ENCODE measurements at regions not wholly inside any gene's neighbourhood (a gene's known extent, or its start where the extent isn't known, plus 50 kb on each side); places are given as distances from the start of the nearest gene placed in this dataset.

DNA sequence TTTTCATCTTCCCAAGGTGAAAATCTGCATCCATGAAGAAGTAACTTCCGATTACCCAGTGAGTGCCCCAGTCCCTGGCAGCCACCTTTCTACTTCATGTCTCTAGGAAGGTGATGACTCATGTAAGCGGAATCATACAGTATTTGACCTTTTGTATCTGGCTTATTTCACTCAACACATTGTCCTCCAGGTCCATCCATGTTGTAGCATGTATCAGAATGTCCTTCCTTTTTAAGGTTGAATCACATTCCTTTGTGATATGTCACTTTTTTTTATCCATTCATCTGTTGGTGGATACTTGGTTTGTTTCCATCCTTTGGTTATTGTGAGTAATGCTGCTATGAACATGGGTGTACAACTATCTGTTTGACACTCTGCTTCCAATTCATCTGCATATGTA, 176.3 kb upstream of the CDYL start:
- Histone ChIP-seq H3K4me3 (ENCODE audit: low read length) (no peak overlapping the region), H3K4me1 (ENCODE audit: insufficient read depth, low read length) (no peaks in the 10 kb centered on the region), H3K36me3 (ENCODE audit: insufficient read depth, low read length) (no peaks in the 10 kb centered on the region), H3K9ac (ENCODE audit: low read depth, low read length) (no peak overlapping the region), H3K27me3 (ENCODE audit: insufficient read depth, low read length) (no peaks in the 10 kb centered on the region), H3K9me3 (ENCODE audit: insufficient read depth, low read depth, low read length) (no peaks in the 10 kb centered on the region), H3K27ac (ENCODE audit: low read depth, low read length) (no peak overlapping the region)
- 96% methylated on average over 2 of the region's 2 CpGs for WGBS

DNA sequence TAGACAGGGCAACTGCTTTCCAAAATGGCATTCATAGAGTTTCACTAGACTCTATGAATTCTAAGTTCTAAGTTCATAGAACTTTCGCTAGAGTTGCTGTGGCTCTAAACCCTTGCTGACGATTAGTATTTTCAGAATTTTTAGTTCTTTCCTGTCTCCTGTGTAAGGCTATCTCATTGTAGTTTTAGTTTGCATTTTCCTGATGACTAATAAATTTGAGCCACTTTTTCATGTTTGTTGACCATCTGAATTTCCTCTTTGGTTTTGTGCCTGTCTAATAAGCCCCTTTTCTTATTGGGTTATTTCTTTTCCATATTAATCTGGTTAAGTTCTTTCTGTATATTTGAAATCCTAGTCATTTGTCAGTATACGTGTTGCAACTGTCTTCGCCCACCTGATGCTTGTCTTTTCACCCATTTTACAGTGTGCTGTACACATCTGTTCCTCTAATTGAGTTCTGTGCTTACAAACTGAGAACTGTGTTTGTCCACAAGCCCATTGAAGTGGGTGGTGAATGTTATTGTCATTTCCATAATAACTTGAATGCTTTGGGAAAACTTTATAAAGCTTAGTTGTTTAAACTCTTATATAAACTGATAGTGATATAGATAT, 177.7 kb upstream of the CDYL start:
- Histone ChIP-seq H3K9ac (ENCODE audit: low read depth, low read length) (no peak overlapping the region), H3K27me3 (ENCODE audit: insufficient read depth, low read length) (no peaks in the 10 kb centered on the region), H3K36me3 (ENCODE audit: insufficient read depth, low read length) (no peaks in the 10 kb centered on the region), H3K4me3 (ENCODE audit: low read length) (no peak overlapping the region), H3K27ac (ENCODE audit: low read depth, low read length) (no peak overlapping the region), H3K4me1 (ENCODE audit: insufficient read depth, low read length) (no peaks in the 10 kb centered on the region), H3K9me3 (ENCODE audit: insufficient read depth, low read depth, low read length) (no peaks in the 10 kb centered on the region)
- 91% methylated on average over 4 of the region's 4 CpGs for WGBS

DNA sequence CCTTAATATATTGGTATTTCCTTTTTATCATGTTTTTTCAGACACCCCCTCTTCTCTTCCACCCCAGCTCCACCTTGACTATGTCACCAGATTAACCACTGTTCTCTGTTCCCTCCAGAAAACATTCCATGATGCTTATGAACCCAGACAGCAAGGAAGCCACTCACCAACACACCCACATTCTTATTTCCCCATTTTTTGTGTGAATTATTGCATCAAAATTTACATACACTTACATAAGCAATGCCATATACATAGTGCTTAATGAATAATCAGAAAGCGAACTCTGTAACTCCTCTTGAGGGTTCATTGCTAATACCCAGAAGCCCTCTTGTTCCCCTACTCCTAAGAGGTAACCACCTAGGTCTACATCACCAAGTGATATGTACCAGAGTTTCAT, 182.3 kb upstream of the CDYL start:
- Histone ChIP-seq H3K9ac (ENCODE audit: low read depth, low read length) (no peak overlapping the region), H3K4me1 (ENCODE audit: insufficient read depth, low read length) (no peaks in the 10 kb centered on the region), H3K27ac (ENCODE audit: low read depth, low read length) (no peak overlapping the region), H3K36me3 (ENCODE audit: insufficient read depth, low read length) (no peaks in the 10 kb centered on the region), H3K27me3 (ENCODE audit: insufficient read depth, low read length) (no peaks in the 10 kb centered on the region), H3K4me3 (ENCODE audit: low read length) (no peak overlapping the region), H3K9me3 (ENCODE audit: insufficient read depth, low read depth, low read length) (no peaks in the 10 kb centered on the region)
- WGBS: 88% methylated on average over 1 of the region's 1 CpG

DNA sequence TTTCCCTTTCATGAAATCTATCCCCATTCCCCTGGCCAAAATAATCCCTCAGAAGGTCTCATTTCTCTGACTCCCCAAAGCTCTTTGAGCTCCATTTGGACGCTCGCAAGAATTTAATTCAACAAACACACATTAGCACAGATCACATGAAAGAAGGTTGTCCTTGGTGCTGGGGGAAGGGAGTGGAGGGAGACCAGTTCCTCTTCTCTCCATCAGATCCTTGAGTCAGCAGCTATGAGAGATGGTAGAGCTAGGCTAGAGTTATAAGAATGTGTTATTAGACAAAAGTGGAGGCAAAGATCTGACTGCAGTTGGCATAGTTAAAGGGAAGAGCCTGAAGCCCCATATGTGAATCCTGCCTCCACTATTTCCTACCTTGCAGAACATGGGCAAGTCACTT, 184.2 kb upstream of the CDYL start:
- no peak overlapping the region for H3K9ac ChIP-seq (ENCODE audit: low read depth, low read length)
- H3K36me3 ChIP-seq (ENCODE audit: insufficient read depth, low read length): no peaks in the 10 kb centered on the region
- 89% methylated on average over 2 of the region's 2 CpGs for WGBS
- H3K9me3 ChIP-seq (ENCODE audit: insufficient read depth, low read depth, low read length): no peaks in the 10 kb centered on the region
- no peak overlapping the region for H3K4me3 ChIP-seq (ENCODE audit: low read length)
- no peaks in the 10 kb centered on the region for H3K4me1 ChIP-seq (ENCODE audit: insufficient read depth, low read length)
- no peak overlapping the region for H3K27ac ChIP-seq (ENCODE audit: low read depth, low read length)
- H3K27me3 ChIP-seq (ENCODE audit: insufficient read depth, low read length): no peaks in the 10 kb centered on the region

DNA sequence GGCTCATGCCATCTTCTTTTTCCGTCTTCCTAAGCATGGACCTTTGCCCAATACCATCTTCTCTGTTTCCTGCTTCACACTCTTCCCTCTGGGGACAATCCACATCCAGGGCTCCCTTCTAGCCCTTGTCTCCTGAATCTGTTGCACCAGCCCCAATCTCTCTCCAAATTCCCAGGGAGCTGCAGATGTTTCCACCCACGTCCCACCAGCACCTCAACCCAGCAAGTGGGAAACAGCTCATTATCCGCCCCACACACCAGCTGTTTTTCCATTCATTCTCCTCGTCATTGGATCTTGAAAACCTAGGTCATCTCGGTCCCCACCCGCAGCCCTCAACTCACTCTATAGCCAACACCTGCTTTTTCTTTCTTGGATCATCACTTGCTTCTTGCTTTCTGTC, 185.0 kb upstream of the CDYL start:
- Histone ChIP-seq H3K27ac (ENCODE audit: low read depth, low read length) (no peak overlapping the region), H3K27me3 (ENCODE audit: insufficient read depth, low read length) (no peaks in the 10 kb centered on the region), H3K4me3 (ENCODE audit: low read length) (no peak overlapping the region), H3K4me1 (ENCODE audit: insufficient read depth, low read length) (no peaks in the 10 kb centered on the region), H3K36me3 (ENCODE audit: insufficient read depth, low read length) (no peaks in the 10 kb centered on the region), H3K9me3 (ENCODE audit: insufficient read depth, low read depth, low read length) (no peaks in the 10 kb centered on the region), H3K9ac (ENCODE audit: low read depth, low read length) (no peak overlapping the region)
- WGBS: 89% methylated on average over 6 of the region's 6 CpGs

DNA sequence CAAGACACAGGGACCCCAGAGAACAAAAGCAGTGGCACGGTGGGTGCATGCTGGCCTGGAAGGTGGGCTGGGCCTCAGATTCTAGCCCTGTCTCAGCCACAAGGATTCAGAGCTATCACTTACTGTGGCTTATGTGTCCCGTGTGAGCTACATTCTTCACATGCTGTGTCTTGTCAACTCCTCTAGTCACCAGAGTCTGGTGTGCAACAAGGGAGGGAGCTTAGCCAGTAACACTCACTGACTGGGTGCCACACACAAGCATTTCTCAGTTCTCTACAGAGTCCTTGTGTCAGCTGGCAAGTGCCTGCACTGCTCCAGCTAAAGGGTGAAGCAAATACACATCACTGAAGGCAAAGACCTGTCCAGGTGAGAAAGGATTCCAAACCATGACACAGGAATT, 186.9 kb upstream of the CDYL start:
- 93% methylated on average over 2 of the region's 2 CpGs for WGBS
- no peaks in the 10 kb centered on the region for H3K27me3 ChIP-seq (ENCODE audit: insufficient read depth, low read length)

DNA sequence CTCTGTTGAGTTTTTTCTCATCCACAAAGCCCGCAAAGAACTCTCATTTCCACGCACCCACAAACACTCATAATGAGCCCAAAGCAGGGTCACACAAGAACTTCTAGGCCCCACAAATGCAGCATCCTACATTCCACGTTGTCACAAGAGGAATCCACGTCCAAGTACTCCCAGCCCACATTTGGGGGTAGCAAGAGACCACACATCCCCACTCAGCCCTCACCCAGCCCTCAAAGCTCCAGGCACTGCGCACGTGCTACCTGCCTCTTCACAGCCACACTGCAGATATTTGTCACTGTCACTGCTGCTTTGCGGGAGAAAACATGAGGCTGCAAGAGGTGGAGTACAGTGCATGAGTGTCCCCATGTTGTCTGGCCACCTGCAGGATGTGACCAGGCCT, 187.6 kb upstream of the CDYL start:
- H3K27me3 ChIP-seq (ENCODE audit: insufficient read depth, low read length): no peaks in the 10 kb centered on the region
- no peak overlapping the region for H3K9ac ChIP-seq (ENCODE audit: low read depth, low read length)
- no peaks in the 10 kb centered on the region for H3K4me1 ChIP-seq (ENCODE audit: insufficient read depth, low read length)
- H3K9me3 ChIP-seq (ENCODE audit: insufficient read depth, low read depth, low read length): no peaks in the 10 kb centered on the region
- H3K27ac ChIP-seq (ENCODE audit: low read depth, low read length): no peak overlapping the region
- 94% methylated on average over 7 of the region's 7 CpGs for WGBS
- H3K4me3 ChIP-seq (ENCODE audit: low read length): no peak overlapping the region
- H3K36me3 ChIP-seq (ENCODE audit: insufficient read depth, low read length): no peaks in the 10 kb centered on the region

More for the DNA sequence above, 186.9 kb upstream of the CDYL start:
- Histone ChIP-seq H3K9ac (ENCODE audit: low read depth, low read length) (no peak overlapping the region), H3K4me1 (ENCODE audit: insufficient read depth, low read length) (no peaks in the 10 kb centered on the region), H3K4me3 (ENCODE audit: low read length) (no peak overlapping the region), H3K36me3 (ENCODE audit: insufficient read depth, low read length) (no peaks in the 10 kb centered on the region), H3K27ac (ENCODE audit: low read depth, low read length) (no peak overlapping the region), H3K9me3 (ENCODE audit: insufficient read depth, low read depth, low read length) (no peaks in the 10 kb centered on the region)

DNA sequence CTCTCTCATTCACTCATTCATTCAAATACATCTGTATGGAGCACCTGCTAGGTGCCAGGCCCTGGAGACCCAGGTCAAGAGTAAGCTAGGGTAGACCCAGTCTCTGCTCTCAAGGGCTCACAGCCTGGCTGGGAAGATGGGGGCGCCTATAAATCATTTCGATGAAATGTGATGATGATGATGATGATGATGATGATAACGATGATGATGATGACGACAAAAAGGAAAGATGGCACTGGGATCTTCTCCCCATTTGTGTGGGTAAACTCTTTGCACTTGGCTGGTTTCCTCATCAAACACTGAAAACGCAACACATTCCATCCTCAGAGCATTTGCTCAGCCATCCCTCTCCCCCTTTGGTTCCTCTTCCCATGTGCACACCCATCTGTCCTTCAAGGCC, 188.0 kb upstream of the CDYL start:
- H3K27ac ChIP-seq (ENCODE audit: low read depth, low read length): no peak overlapping the region
- WGBS: 94% methylated on average over 5 of the region's 5 CpGs

DNA sequence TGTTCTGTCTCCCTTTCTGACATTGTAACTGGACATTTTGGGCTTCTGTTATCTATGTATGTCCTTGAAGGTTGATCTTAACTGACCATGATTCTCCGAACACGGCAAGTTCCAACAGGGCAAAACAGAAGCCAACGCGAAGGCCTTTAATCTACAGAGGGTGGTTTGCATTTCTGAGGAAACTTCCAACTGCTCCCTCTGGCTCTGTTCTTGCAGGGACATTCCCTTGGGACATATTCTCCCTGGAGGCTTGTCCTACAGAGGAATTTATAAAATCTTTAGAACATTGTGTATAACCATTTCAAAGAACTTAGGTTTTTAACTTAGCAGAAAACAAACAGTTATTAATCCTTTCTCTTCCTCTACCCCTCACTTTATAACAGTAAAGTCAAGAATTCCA, 189.0 kb upstream of the CDYL start:
- Histone ChIP-seq H3K4me3 (ENCODE audit: low read length) (no peak overlapping the region), H3K4me1 (ENCODE audit: insufficient read depth, low read length) (no peaks in the 10 kb centered on the region; the same call in 1 of the 2 replicates), H3K27ac (ENCODE audit: low read depth, low read length) (no peak overlapping the region), H3K9ac (ENCODE audit: low read depth, low read length) (no peak overlapping the region), H3K36me3 (ENCODE audit: insufficient read depth, low read length) (no peaks in the 10 kb centered on the region), H3K9me3 (ENCODE audit: insufficient read depth, low read depth, low read length) (no peaks in the 10 kb centered on the region), H3K27me3 (ENCODE audit: insufficient read depth, low read length) (no peaks in the 10 kb centered on the region)
- WGBS: 90% methylated on average over 4 of the region's 4 CpGs

More for the DNA sequence above, 188.0 kb upstream of the CDYL start:
- Histone ChIP-seq H3K36me3 (ENCODE audit: insufficient read depth, low read length) (no peaks in the 10 kb centered on the region), H3K4me1 (ENCODE audit: insufficient read depth, low read length) (no peaks in the 10 kb centered on the region), H3K9ac (ENCODE audit: low read depth, low read length) (no peak overlapping the region), H3K4me3 (ENCODE audit: low read length) (no peak overlapping the region), H3K27me3 (ENCODE audit: insufficient read depth, low read length) (no peaks in the 10 kb centered on the region), H3K9me3 (ENCODE audit: insufficient read depth, low read depth, low read length) (no peaks in the 10 kb centered on the region)

DNA sequence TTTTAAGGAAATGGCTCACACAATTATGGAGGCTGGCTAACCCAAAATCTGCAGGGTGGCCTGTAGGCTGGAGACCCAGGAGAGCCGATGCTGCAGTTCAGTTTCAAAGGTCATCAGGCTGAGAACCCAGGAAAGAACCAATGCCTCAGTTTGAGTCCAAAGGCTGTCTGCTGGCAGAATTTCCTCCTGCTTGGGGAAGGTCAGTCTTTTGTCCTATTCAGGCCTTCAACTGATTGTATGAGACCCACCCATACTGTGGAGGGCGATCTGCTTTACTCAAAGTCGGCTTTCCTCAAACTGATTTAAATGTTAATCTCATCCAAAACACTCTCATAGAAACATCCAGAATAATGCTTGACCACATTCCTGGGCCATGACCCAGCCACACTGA, 189.7 kb upstream of the CDYL start:
- H3K4me3 ChIP-seq (ENCODE audit: low read length): no peak overlapping the region
- H3K36me3 ChIP-seq (ENCODE audit: insufficient read depth, low read length): no peaks in the 10 kb centered on the region
- H3K27me3 ChIP-seq (ENCODE audit: insufficient read depth, low read length): no peaks in the 10 kb centered on the region
- H3K4me1 ChIP-seq (ENCODE audit: insufficient read depth, low read length): no peaks in the 10 kb centered on the region; the same call in 1 of the 2 replicates
- H3K27ac ChIP-seq (ENCODE audit: low read depth, low read length): no peak overlapping the region
- H3K9ac ChIP-seq (ENCODE audit: low read depth, low read length): no peak overlapping the region
- 95% methylated on average over 3 of the region's 3 CpGs for WGBS
- no peaks in the 10 kb centered on the region for H3K9me3 ChIP-seq (ENCODE audit: insufficient read depth, low read depth, low read length)

DNA sequence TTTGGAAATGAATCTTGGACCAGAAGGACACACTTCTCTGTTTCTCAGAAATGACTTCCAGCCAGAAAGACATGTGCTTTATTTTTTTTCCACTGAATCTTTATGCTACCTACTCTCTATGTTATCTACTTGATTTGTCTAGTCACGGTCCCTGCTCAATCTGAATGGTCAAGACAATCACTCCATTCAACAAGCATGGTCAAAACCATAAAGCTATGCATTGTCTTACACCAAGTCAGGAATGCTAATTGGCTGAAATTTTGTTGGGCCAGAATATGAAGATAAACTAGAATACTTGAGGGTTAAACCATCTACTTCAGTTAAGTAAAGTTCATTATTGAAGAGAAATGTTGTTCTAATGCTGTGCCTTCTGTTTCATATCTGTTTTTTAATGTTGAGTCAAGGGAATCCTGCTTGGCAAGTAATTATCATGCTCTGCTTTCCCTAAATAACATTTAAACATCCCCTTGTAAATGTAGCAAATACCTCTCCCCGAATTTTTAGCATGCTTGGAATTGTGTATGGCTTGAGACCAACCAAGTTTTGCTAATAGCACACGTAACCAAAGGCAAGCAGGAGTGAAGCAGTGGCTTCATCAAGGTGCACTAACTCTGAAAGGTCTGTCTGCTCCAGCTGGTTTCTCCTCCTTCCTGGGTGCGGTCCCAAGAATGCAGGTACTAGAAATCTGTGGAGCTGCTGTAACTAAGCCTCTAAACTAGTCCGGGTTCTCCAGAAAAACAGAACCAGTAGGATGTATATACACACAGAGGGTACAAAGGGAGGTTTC, 190.3 kb upstream of the CDYL start:
- Histone ChIP-seq H3K4me3 (ENCODE audit: low read length) (no peak overlapping the region), H3K27me3 (ENCODE audit: insufficient read depth, low read length) (no peaks in the 10 kb centered on the region), H3K36me3 (ENCODE audit: insufficient read depth, low read length) (no peaks in the 10 kb centered on the region), H3K9ac (ENCODE audit: low read depth, low read length) (no peak overlapping the region), H3K4me1 (ENCODE audit: insufficient read depth, low read length) (no peaks in the 10 kb centered on the region; the same call in 1 of the 2 replicates), H3K27ac (ENCODE audit: low read depth, low read length) (no peak overlapping the region), H3K9me3 (ENCODE audit: insufficient read depth, low read depth, low read length) (no peaks in the 10 kb centered on the region)
- 95% methylated on average over 5 of the region's 5 CpGs for WGBS
